ENCODE measurements at regions not wholly inside any gene's neighbourhood (a gene's known extent, or its start where the extent isn't known, plus 50 kb on each side); places are given as distances from the start of the nearest gene placed in this dataset.
A peak's percentile ranks its signal among the peaks of the same experiment; 100 is the strongest.

DNA sequence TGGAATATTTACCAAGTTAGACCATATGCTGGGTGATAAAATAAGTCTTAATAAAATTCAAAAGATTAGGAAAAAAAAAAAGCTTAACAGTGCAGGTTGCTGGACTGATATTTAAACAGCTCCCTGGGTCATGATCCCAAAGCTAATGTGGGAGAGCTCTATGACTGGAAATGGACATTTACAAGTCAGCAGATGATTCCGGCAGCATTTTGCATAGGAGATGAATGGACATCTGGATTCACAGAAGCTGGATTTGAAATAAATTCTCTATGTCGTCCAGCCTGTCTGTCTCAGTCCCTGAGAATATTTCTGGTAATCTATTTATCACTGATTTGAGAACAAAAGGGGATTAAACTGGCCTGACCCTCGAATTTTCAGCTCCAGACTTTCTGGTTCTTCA, 52.3 kb upstream of the KLHL25 start:
- DNase-seq (ENCODE audit: low read depth): no peak

DNA sequence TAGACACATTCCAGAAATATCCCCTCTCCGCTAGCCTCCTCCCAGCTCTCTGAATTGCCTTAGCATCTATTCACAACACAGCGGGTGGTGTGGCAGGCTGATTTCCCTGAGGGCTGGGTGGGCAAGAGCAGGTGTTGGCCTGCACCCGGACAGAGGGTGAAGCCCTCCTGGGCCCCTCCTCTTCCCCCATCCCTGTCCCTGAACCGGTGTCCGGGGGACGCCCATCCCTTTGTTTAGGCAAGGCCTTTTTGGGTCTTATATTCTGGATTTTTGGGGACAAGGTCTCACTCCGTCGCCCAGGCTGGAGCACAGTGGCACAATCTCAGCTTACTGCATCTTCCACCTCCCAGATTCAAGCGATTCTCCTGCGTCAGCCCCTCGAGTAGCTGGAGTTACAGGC, 55.2 kb upstream of the KLHL25 start:
- DNase-seq (ENCODE audit: low read depth): no peak

DNA sequence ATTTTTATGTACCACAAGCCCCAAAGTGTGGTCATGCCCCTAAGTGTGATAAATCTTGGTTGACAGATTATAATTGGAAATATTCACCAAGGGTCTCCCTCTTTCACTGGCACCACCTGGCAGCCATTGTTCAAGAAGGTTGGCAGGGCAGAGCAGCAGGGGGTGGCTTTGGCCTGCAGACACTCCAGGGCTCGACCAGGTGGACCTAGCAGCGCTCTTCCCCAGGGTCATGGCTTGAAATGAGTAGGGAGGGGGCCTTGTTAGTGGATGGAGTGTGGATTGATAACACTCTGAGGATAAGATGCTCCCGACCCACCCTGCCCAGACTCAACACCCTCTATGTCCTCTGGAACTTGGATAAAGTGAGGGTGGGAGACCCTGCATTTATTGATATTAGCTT, 58.2 kb upstream of the KLHL25 start:
- DNase-seq (ENCODE audit: low read depth): no peak

DNA sequence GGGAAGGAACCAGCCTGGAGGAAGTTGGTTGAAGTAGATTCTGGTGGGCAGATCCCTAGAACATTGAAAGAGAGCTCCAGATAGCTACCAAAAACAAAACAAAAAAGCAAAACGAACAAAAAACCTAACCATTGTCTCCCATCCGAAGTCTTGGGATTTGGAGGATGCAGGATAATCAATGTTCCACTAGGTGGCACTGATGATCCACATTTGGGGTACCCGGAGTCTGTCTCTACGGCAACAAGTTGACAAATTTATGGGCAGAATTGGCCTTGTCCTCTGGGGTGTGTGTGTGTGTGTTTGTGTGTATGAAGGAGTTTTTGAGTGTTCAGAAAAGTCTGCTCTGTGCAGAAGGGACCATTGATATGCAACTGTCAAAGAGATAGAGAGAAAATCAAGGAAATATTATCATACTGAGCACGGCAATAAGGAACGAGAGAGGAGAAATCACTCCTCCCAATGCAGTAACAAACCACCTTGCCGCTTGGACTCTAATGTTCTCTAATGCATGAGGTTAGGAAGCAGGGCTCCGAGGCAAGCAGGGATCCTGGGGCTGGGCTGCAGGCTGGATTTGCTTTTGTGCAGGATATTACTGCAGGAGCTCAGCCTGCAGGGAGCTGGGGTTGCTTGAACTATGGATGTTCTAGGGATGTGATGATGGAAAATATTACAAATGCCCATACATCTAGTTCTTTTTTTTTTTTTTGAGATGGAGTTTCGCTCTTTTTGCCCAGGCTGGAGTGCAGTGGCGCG, 59.8 kb upstream of the KLHL25 start:
- peak; percentile 47 for DNase-seq (ENCODE audit: low read depth)

DNA sequence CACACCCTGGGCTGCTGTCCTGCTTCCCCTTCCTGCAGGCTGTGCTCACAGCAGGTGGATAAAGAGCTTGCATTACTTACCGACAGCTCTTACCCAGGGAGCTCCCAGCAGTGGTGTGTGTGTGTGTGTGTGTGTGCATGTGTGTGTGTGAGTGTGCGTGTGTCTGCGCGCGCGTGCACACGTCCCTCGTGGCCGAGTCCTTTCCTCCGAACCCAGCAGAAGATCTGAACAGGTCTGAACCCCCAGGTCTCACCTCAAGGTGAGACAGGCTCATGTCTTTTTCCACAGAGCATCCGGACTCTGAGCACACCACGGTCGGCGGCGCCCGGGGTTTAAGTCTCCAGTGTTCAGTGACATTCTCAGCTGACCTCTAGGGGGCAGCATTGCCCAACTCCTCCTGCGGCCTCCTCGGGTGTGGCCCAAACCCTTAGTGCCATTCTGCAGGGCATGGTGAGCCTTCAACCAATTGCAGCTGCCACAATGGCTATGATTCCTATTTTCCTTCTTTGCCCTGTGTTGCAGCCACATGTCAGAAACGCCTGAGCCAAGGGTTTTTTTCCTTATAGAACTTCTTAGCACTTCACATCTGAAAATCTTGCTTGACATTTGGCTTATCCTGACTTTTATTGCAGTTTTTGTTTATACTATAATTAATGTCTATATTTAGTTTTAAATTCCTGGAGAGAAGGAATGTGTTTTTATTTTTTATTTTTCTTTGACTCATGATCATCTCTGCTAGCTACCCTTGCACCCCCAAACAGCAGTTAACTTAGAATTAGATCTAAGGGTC, 64.1 kb upstream of the KLHL25 start:
- DNase-seq (ENCODE audit: low read depth): peak; percentile 52

DNA sequence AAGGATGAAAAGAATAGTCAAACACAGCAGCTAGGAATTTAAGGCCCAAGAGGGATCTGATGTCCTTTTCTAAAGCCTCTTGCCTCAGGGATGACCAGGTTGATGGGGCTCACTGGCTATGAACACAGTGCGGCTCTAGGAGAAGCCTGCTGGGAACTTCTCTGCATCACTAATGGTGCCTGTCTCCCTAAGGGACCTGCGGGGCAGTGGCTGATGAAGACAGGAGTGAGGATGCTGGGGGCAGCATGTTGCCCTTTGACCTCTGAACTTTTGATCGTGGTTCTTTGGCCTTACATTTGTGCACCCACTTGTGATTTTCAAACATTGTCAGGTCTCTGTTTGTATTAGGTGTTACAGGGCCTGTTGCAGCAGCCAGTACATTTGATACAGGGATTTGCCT, 64.9 kb upstream of the KLHL25 start:
- no peak for DNase-seq (ENCODE audit: low read depth)

DNA sequence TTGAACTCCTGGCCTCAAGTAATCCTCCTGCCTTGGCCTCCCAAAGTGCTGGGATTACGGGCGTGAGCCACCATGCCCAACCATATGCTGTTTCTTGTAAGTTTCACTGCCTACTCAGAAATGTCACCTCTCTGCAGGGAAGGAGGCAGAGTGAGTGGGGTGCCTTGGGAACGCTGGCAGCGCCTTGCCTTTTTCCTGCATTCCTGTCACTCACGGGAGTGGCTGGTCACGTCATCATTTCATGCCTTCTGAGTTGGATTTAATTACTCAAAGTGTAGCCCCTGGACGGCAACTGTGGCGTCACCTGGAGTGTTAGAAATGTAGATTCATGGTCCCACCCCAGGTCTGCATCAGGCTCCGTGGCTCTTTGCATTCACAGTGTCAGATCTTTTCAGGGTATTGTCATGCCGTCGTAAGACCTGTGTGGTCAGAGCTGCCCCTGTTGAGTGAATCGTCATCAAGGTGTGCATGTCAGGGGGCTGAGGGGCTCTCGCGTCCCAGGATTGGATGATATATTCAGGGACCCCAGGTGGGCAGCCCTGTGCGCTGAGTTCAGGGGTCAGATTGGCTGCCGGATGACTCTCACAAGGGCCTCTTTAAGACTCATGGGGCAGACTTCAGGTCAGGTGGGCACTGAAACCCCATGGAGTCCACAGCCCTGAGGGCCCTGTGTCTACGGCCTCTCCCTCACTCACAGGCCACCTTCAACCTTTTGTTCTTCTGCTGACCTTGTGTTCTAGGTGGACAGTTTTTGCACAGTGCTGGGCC, 65.9 kb upstream of the KLHL25 start:
- no peak for DNase-seq (ENCODE audit: low read depth)

DNA sequence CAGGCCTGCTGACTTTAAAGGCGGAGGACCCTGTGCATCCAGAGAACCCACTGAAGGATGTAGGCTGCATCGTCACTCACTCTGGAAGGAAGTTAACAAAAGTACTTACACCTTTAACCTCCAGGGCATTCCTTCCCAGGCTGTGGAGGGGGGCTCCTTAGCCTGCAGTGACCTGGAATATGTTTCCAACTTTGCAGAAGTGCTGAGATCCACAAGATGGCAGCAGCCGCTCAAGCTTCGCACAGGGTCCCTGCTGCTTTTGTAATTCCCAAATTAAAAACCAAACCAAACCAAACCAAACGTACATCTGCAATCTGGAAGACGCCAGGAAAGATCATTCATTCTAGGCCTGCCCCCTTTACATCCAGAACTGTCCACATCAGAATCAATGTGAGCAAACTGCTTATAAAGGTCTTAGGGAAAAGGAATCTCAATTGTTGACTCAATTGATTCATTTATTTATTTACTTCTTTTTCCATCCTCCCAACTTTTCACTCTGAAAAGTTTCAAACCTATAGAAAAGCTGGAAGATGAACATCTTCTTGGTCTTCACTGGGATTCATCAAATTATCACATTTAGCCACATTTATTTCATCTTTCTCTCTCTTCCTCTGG, 70.5 kb upstream of the KLHL25 start:
- DNase-seq (ENCODE audit: low read depth): peak; percentile 30

DNA sequence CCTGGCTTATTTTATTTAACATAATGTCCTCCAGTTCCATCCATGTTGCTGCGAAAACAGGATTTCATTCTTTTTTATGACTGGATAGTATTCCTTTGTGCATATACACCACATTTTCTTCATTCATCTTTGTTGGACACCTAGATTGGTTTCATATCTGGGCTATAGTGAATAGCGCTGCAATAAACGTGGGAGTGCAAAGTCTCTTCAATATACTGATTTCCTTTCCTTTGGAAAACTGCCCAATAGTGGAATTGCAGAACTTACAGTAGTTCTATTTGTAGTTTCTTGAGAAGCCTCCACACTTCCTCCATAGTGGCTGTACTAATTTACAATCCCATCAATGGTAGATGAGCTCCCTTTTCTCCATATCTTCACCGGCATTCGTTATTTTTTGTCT, 72.5 kb upstream of the KLHL25 start:
- DNase-seq (ENCODE audit: low read depth): no peak

DNA sequence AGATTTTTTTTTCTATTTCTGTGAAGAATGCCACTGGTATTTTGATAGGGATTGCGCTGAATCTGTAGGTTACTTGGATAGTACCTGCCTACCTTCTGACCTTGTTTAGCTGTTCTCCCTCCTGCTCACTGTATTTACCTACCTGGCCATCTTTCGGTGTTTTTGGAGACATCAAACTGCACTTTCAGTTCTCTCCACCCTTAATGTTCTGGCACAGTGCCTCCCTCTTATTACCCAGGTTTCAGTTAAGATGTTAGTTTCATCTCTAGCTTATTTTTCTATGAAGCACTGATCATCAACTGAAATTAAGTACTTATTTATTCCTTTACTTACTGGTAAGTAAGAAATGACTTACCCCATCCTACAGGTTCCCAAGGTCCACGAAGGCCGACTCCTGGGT, 74.4 kb upstream of the KLHL25 start:
- no peak for DNase-seq (ENCODE audit: low read depth)

DNA sequence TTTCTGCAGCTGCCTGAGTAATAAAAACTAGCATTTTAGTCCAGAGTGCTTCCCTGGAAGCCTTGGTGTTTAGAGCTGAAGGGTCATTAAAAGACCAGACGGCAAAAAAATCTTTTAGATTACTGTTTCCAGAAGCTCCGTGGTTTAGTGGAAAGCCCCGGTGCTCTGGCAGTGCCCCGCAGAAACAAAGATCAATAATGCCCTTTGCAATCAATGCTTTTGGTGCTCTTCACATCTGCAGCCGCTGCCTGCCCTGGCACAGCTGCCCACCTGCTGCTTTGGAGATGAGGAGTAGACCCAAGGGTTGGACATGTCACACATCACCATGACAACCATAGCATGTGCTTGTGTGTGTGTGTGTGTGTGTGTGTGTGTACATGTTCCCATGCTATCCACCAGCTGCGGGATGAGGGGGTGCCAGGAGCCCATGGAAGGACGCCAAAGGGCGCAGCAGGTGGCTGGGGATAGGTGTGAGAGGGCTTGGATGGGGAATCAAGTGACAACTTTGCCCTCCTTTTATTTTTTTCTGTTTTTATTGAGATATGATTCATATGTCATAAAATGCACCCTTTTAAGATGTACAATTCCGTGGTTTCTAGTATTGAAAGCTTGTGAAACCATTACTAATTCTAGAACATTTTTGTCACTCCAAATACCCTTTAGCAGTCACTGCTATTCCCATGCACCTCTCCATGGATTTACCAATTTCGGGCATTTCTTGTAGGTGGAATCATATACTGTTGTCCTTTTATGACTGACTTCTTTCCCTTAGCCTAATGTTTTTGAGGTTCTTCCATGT, 75.7 kb upstream of the KLHL25 start:
- DNase-seq (ENCODE audit: low read depth): no peak

DNA sequence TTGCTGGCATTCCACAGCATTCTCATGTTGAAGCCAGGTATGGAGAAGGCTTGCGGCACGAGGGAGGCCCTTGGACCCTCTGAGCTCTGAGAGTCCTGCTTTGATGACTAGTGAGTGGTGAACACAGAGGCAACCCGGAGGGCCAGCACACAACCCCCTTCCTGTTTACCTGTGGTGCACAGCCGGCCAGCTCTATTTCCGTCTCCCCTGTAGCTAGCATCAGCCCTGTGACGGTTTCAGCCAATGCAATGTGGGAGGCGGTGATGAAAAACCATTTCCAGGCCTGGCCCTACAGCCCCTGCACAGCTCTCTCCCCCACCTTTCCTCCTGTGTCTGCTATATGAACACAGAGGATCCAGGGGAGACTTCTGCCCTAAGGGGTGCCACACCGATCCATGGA, 76.8 kb upstream of the KLHL25 start:
- no peak for DNase-seq (ENCODE audit: low read depth)

DNA sequence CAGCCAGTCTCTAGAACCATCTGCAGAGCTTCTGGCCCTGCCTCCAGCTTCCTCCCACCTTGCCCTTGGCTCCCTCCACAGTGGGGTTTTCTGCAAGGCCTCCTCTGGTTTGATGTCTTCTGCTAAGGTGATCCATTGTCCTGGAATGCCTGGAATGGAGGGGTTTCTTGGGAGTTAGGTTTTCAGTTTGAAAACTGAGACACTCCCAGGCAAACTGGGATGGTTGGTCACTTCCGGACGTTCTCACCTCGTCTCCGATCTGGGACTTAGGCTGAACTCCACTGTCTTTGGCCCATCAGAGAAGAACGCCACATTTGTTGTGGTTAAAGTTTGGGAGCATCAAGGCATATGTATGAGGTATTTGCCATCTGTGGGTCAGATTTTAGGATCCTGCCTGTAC, 77.4 kb upstream of the KLHL25 start:
- no peak for DNase-seq (ENCODE audit: low read depth)

DNA sequence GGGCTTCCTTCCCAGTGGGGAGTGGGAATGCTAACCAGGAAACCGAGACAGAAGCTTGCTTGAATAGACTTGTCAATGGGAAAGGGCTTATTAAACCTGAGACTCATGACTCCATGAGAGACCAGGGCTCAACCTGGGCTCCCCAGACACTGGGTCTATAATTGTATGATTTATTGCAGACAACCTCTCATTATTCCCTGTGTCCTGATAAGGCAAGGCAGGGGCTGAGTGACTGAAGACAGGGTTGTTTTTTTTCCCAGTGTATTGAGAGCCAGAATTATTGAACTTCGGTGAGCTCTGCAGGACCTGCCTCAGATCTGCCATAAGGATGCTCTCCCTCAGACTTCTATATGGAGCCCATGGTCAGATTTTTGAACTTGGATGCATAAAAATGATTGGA, 79.5 kb upstream of the KLHL25 start:
- no peak for DNase-seq (ENCODE audit: low read depth)

DNA sequence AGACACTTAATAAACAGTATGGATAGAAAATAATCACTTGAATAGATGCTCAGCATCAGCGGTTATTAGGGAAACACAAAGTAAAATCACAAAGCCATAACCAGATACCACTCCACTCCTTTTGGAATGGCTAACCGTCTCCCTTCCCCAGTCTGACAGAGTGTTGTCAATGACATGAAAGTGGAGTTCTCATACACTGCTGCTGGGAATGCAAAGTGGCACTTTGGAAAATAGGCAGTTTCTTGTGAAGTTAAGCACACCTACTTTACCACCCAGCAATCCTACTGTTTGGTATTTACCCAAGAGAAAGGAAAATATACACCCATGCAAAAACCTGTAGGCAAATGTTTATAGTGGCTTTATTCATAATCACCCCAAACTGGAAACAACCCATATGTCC, 81.0 kb upstream of the KLHL25 start:
- no peak for DNase-seq (ENCODE audit: low read depth)

DNA sequence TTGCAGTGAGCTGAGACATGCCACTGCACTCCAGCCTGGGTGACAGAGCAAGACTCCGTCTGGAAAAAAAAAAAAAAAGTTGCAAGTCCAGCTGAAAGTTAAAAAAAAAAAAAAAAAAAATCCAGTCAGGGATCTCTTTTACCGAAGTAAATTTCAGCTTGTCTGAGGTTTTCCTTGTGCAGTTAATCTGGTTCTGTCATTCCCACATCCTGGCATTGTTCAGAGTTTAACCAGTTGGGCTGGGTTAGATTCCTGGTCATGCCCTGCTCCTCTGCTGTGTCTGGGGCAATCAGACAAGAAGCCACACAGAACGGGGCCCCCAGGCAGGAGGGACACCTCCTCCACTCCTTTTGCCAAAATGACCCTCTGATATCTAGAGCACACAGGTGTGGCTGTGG, 84.1 kb upstream of the KLHL25 start:
- no peak for DNase-seq (ENCODE audit: low read depth)

DNA sequence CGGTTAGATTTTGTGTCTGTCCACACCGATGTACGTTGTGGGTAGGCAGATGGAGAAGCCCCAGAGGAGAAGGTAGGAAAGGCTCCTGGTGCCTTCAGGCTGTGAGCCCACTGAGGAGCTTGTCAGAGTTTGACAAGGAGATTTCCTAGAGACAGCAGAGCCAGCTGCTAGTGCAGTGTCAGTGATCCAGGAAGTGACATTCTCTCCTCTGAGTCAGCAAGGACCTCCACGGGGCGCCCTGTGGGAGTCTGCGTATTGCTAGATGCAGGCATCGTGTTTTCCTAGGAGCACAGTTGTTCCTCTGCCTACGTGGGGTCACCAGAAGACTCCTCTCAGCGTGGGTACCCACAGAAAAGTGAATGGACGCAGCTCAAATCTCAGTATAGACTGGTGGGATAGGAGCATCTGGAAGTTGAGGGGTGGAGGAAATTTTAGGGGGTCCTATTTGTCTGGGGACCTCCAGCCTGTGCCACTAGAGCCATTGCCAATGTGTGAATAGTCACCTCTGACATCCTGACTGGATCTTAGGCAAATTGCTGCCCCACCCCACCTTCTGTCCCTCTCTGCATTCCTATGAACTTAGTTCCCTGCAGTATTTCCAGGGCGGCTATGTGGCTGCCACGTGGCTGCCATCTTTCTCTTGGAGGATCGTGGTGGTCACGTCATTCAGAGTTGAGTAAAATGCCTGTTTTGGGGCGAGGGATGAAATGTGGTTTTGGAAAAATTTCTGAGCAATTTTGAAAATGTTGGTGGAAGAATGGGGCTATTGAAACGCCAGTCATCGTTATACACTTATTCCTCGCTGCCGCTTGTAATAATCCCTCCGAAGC, 84.8 kb upstream of the KLHL25 start:
- no peak for DNase-seq (ENCODE audit: low read depth)

DNA sequence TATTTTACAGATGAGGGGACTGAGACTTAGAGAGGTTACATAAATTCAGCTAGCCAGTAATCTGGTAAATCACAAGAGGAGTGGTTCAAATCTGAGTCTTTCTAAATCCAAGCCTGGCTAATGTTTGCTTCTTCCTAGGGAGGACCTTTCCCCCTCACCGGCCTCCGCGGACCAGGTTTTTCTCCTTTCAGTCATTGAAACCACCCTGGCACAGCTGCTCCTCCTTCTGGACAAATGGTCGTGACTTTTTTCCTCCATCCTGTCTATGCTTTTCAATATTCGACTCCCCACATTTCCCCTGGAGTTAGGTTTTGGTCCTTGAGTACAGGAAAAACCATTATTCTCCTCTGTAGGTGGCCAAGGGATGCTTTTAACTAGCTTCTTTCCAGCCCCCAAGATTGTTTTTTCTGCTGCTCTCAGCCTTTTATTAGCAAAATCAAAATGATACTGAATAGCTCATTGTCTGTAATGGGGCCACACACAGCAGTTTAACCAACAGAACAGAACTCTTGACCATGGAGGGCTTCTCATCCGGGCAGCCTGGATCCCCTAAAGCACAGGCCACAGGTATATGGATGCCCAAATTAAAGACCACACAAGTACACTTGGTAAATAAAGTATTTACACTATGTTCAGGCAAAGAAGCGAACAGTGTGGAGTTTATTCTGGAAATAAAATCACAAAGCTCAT, 85.9 kb upstream of the KLHL25 start:
- no peak for DNase-seq (ENCODE audit: low read depth)

DNA sequence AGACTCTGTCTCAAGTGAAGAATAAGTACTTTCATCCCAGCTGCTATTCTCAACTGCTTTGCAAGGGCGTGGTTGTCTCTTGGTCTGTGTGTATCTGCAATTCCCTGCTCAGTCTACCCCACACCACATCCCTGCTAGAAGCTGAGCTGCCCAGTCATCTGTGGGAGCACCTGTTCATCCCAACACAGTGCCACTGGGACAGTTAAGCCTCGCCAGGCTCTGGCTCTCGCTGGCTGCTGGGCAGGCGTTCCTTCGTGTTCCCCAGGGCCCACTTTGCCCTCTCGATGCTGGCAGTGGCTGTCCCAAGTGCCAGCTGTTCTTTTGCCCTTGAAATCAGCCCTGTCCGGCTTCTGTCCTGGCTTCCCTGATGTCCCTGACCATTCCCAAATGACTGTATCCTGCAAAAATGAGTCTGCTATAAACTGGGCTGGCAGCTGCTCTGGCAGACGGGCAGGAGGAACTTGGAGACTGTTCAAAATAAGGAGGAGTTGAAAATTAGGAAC, 91.6 kb upstream of the KLHL25 start:
- DNase-seq (ENCODE audit: low read depth): no peak

Measured in fibroblast of gingiva (primary cell).